ENCODE measurements at regions not wholly inside any gene's neighbourhood (a gene's known extent, or its start where the extent isn't known, plus 50 kb on each side); places are given as distances from the start of the nearest gene placed in this dataset.

- no peak overlapping the region for H3K4me3 ChIP-seq (ENCODE audit: low read depth, low read length)
Measured at GRCh38 chr1:105686026-105686425, 1370.4 kb upstream of the PRMT6 start.

GRCh38 chr1:105686874-105687690 is 1369.4 kb upstream of the PRMT6 start:
- H3K4me3 ChIP-seq (ENCODE audit: low read depth, low read length): no peak overlapping the region

GRCh38 chr1:105700723-105701122 is 1355.8 kb upstream of the PRMT6 start:
- no peak overlapping the region for H3K4me3 ChIP-seq (ENCODE audit: low read depth, low read length)

GRCh38 chr1:105724286-105724685 is 1332.2 kb upstream of the PRMT6 start:
- no peak overlapping the region for H3K4me3 ChIP-seq (ENCODE audit: low read depth, low read length)

- no peak overlapping the region for H3K4me3 ChIP-seq (ENCODE audit: low read depth, low read length)
Measured at GRCh38 chr1:105730701-105731100, 1325.8 kb upstream of the PRMT6 start.

GRCh38 chr1:105736349-105736748 is 1320.1 kb upstream of the PRMT6 start:
- H3K4me3 ChIP-seq (ENCODE audit: low read depth, low read length): no peak overlapping the region

GRCh38 chr1:105779727-105780126 is 1276.7 kb upstream of the PRMT6 start:
- no peak overlapping the region for H3K4me3 ChIP-seq (ENCODE audit: low read depth, low read length)

- no peak overlapping the region for H3K4me3 ChIP-seq (ENCODE audit: low read depth, low read length)
Measured at GRCh38 chr1:105785021-105785420, 1271.5 kb upstream of the PRMT6 start.

- H3K4me3 ChIP-seq (ENCODE audit: low read depth, low read length): no peak overlapping the region
Measured at GRCh38 chr1:105793536-105794146, 1262.8 kb upstream of the PRMT6 start.

- no peak overlapping the region for H3K4me3 ChIP-seq (ENCODE audit: low read depth, low read length)
Measured at GRCh38 chr1:105795741-105796140, 1260.7 kb upstream of the PRMT6 start.

- H3K4me3 ChIP-seq (ENCODE audit: low read depth, low read length): no peak overlapping the region
Measured at GRCh38 chr1:105830571-105831146, 1225.8 kb upstream of the PRMT6 start.

- no peak overlapping the region for H3K4me3 ChIP-seq (ENCODE audit: low read depth, low read length)
Measured at GRCh38 chr1:105838071-105838470, 1218.4 kb upstream of the PRMT6 start.

- no peak overlapping the region for H3K4me3 ChIP-seq (ENCODE audit: low read depth, low read length)
Measured at GRCh38 chr1:105865546-105865945, 1190.9 kb upstream of the PRMT6 start.

GRCh38 chr1:105872817-105873216 is 1183.7 kb upstream of the PRMT6 start:
- H3K4me3 ChIP-seq (ENCODE audit: low read depth, low read length): no peak overlapping the region

GRCh38 chr1:105874621-105875020 is 1181.9 kb upstream of the PRMT6 start:
- H3K4me3 ChIP-seq (ENCODE audit: low read depth, low read length): no peak overlapping the region

- H3K4me3 ChIP-seq (ENCODE audit: low read depth, low read length): no peak overlapping the region
Measured at GRCh38 chr1:105886309-105886708, 1170.2 kb upstream of the PRMT6 start.

GRCh38 chr1:105891308-105891707 is 1165.2 kb upstream of the PRMT6 start:
- H3K4me3 ChIP-seq (ENCODE audit: low read depth, low read length): no peak overlapping the region

- no peak overlapping the region for H3K4me3 ChIP-seq (ENCODE audit: low read depth, low read length)
Measured at GRCh38 chr1:105894006-105894405, 1162.5 kb upstream of the PRMT6 start.

GRCh38 chr1:105909811-105910210 is 1146.7 kb upstream of the PRMT6 start:
- H3K4me3 ChIP-seq (ENCODE audit: low read depth, low read length): no peak overlapping the region

GRCh38 chr1:105914403-105914802 is 1142.1 kb upstream of the PRMT6 start:
- H3K4me3 ChIP-seq (ENCODE audit: low read depth, low read length): no peak overlapping the region

GRCh38 chr1:105934806-105935205 is 1121.7 kb upstream of the PRMT6 start:
- no peak overlapping the region for H3K4me3 ChIP-seq (ENCODE audit: low read depth, low read length)

GRCh38 chr1:105964879-105965278 is 1091.6 kb upstream of the PRMT6 start:
- H3K4me3 ChIP-seq (ENCODE audit: low read depth, low read length): no peak overlapping the region
